Testis (tissue), 2 donors: ENCODE measurements at regions not wholly inside any gene's neighbourhood (a gene's known extent, or its start where the extent isn't known, plus 50 kb on each side); places are given as distances from the start of the nearest gene placed in this dataset.
"Not testable (repeated sequence)": the region's sequence is repeated elsewhere in the genome, so short reads cannot be mapped to it uniquely, and the experiment has no call there.

Experiments
- DNase-seq: peaks from one replicate; pipeline ENCODE4 v3.0.0-alpha.2; 2019
- H3K27ac ChIP-seq, 2 donors: fragments of 200-600 bp; sonication (generic); one replicate each; pipeline ENCODE4 v1.5.1; 2019
- H3K27me3 ChIP-seq: fragments of 200-600 bp; sonication (generic); one replicate; pipeline ENCODE4 v1.5.1; 2019
- H3K36me3 ChIP-seq: fragments of 200-600 bp; sonication (generic); one replicate; pipeline ENCODE4 v1.5.1; 2017; ENCODE audit warnings: low read depth; ENCODE audit errors: missing control alignments
- H3K4me1 ChIP-seq: fragments of 200-600 bp; sonication (generic); one replicate; pipeline ENCODE4 v1.5.1; 2019
- H3K4me3 ChIP-seq, 2 donors: fragments of 200-600 bp; sonication (generic); one replicate each; pipeline ENCODE4 v1.5.1; 2017 to 2019
- H3K9me3 ChIP-seq: fragments of 200-600 bp; sonication (generic); one replicate; pipeline ENCODE4 v1.5.1; 2017
- POLR2A ChIP-seq: fragments of 450-650 bp; IDR thresholded peaks from one replicate; pipeline ENCODE4 v1.6.1; 2017; ENCODE audit warnings: antibody characterized with exemption, mild to moderate bottlenecking, moderate library complexity
- WGBS, 2 donors: methylation state at CpG; one replicate each; pipeline ENCODE4 v1.1.5; 2018; 5-methylcytosine and 5-hydroxymethylcytosine counted together
- intact Hi-C: fragments of 100-400 bp; cut with DNase I; formaldehyde crosslinking; loops from one replicate; pipeline ENCODE4 v1.15.1; 2023; ENCODE audit warnings: low total_unique reads
- TF ChIP-seq, protein P1 (sequence below), 3 experiments: fragments of 450-650 bp in 2 of 3; fragments of 200-600 bp in 1 of 3; sonication (generic) in 1 of 3; IDR thresholded peaks; one replicate each; pipeline ENCODE4 v1.5.1; 2016 to 2019; ENCODE audit warnings: antibody characterized with exemption in 3 of 3, mild to moderate bottlenecking in 2 of 3, moderate library complexity in 1 of 3

DNA sequence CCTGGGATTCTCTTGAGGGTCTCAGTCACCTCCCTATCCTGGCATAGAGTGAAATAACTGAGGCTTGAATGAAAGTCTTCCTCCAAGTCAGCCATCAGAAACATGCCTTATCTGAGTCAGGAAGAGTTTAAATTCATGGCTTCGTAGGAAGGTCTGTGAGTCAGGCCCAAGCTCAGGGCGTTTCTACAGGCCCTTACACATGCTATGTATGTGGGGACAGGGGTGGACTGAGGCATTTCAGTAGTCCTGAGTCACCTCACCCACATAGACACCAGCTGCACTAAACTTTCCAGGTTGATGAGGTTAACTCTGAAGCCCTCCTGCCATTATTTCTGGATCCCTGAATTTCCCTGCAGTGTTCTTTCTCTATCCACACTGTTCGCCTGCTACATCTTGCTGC is 134.6 kb upstream of the RCN1 start:
- DNase-seq, result no peak
- Histone ChIP-seq H3K4me1 (no peaks in the 10 kb centered on the region), H3K27me3 (no peaks in the 10 kb centered on the region), H3K36me3 (no peaks in the 10 kb centered on the region), H3K27ac (no peak overlapping the region), H3K9me3 (no peaks in the 10 kb centered on the region), H3K4me3 (no peak overlapping the region)
- TF ChIP-seq POLR2A, result no peak
- TF ChIP-seq, protein P1, sequence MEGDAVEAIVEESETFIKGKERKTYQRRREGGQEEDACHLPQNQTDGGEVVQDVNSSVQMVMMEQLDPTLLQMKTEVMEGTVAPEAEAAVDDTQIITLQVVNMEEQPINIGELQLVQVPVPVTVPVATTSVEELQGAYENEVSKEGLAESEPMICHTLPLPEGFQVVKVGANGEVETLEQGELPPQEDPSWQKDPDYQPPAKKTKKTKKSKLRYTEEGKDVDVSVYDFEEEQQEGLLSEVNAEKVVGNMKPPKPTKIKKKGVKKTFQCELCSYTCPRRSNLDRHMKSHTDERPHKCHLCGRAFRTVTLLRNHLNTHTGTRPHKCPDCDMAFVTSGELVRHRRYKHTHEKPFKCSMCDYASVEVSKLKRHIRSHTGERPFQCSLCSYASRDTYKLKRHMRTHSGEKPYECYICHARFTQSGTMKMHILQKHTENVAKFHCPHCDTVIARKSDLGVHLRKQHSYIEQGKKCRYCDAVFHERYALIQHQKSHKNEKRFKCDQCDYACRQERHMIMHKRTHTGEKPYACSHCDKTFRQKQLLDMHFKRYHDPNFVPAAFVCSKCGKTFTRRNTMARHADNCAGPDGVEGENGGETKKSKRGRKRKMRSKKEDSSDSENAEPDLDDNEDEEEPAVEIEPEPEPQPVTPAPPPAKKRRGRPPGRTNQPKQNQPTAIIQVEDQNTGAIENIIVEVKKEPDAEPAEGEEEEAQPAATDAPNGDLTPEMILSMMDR (IDR thresholded peaks at IDR 0.05), result no peak
- WGBS, 2 donors, result 82 to 83% methylated on average over 3 of the region's 3 CpGs
- intact Hi-C loops, result no loop called here

DNA sequence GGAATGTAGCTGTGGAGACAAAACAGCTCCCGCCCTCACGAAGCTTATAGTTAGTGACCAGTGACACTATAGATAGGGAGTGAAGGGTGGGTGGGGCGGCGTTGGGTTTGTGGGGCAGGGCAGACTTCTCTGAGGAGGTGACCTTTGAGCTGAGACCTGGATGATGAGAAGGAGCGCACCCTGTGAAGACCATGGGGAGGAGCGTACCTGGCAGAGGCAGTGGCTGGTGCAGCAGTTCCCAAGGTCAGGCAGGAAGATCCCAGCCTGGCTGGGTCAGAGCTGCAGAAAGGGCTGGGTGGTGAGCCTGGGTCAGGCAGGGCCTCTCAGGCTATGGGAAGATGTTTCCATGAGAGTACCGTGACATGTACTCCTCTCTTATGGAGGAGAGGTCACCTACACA is 135.0 kb upstream of the RCN1 start:
- DNase-seq, result no peak
- H3K4me1 ChIP-seq, result no peaks in the 10 kb centered on the region
- 91 to 93% methylated on average over 7 of the region's 7 CpGs for WGBS, 2 donors
- intact Hi-C loops, result no loop called here
- no peaks in the 10 kb centered on the region for H3K36me3 ChIP-seq
- H3K4me3 ChIP-seq, result no peak overlapping the region
- H3K27me3 ChIP-seq, result no peaks in the 10 kb centered on the region
- H3K27ac ChIP-seq, result no peak overlapping the region
- H3K9me3 ChIP-seq, result no peaks in the 10 kb centered on the region
- TF ChIP-seq, protein P1 (IDR thresholded peaks at IDR 0.05), result no peak
- no peak for TF ChIP-seq POLR2A

DNA sequence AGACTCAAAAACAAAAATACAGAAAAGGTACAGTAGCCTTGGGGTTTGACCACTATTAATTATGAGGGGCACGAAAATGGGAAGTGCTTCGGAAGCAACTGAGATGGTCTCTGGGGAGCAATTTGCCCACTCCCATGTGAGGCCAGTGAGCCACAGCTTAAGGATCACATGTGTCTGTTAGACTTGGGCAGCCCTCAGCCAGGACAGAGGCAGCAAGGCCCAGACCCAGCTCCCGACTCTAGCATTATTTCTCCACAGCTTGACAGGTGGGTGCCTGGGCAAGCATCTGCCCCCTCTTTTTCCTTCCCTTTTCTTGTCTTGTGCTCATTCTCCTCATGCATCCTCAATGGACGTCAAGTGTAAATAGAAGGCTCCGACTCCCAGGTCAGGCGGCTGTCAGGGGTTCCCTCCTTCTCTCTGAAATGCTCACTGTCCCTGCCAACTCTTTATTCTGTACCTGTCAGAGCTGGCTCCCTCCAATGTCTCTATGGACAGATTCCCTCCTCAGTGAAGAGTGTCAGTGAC is 137.0 kb upstream of the RCN1 start:
- H3K4me1 ChIP-seq, result no peaks in the 10 kb centered on the region
- H3K9me3 ChIP-seq, result no peaks in the 10 kb centered on the region
- no peak for TF ChIP-seq POLR2A
- TF ChIP-seq, protein P1 (IDR thresholded peaks at IDR 0.05), result no peak
- WGBS, 2 donors, result 82 to 84% methylated on average over 6 of the region's 6 CpGs
- no peak overlapping the region for H3K27ac ChIP-seq
- no peaks in the 10 kb centered on the region for H3K27me3 ChIP-seq
- intact Hi-C loops, result no loop called here
- no peak for DNase-seq
- no peaks in the 10 kb centered on the region for H3K36me3 ChIP-seq
- no peak overlapping the region for H3K4me3 ChIP-seq

DNA sequence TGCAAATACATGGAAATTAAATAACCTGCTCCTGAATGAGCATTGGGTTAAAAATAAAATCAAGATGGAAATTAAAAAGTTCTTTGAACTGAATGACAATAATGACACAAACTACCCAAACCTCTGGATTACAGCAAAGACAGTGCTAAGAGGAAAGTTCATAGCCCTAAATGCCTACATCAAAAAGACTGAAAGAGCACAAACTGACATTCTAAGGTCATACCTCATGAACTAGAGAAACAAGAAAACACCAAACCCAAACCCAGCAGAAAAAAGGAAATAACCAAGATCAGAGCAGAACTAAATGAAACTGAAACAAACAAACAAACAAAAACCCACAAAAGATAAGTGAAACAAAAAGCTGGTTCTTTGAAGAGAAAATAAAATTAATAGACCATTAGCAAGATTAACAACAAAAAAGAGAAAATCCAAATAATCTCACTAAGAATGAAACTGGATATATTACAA is 138.6 kb upstream of the PAX6 start:
- H3K27me3 ChIP-seq, H3K4me3 ChIP-seq, DNase-seq, H3K27ac ChIP-seq, H3K4me1 ChIP-seq, H3K9me3 ChIP-seq, intact Hi-C loops, H3K36me3 ChIP-seq: not testable (repeated sequence)

DNA sequence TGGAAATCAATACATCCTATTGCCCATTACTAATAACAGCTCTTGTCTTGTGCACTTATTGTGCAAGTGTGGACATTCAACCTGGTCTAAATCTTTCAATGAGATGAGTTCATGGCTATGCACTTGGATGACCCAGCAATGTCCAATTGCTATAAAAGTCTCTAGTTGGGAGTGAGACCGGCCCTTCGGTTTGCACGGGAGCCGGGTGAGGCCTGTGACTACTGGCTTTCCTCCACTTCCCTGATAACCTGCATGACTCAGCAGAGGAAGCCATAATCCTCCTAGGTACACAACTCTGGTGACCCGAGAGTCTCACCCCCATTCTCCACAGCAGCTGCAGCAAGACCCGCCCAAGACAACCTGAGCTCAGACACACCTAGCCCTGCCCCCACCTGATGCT is 135.9 kb upstream of the PAX6 start:
- Histone ChIP-seq H3K4me1 (no peaks in the 10 kb centered on the region), H3K4me3 (no peak overlapping the region), H3K36me3 (no peaks in the 10 kb centered on the region), H3K27ac (no peak overlapping the region), H3K27me3 (no peaks in the 10 kb centered on the region), H3K9me3 (no peaks in the 10 kb centered on the region)
- TF ChIP-seq, protein P1 (IDR thresholded peaks at IDR 0.05), result no peak
- TF ChIP-seq POLR2A, result no peak
- intact Hi-C loops, result no loop called here
- DNase-seq, result no peak
- 92 to 93% methylated on average over 6 of the region's 6 CpGs for WGBS, 2 donors
